ENCODE measurements at regions not wholly inside any gene's neighbourhood (a gene's known extent, or its start where the extent isn't known, plus 50 kb on each side); places are given as distances from the start of the nearest gene placed in this dataset.

DNA sequence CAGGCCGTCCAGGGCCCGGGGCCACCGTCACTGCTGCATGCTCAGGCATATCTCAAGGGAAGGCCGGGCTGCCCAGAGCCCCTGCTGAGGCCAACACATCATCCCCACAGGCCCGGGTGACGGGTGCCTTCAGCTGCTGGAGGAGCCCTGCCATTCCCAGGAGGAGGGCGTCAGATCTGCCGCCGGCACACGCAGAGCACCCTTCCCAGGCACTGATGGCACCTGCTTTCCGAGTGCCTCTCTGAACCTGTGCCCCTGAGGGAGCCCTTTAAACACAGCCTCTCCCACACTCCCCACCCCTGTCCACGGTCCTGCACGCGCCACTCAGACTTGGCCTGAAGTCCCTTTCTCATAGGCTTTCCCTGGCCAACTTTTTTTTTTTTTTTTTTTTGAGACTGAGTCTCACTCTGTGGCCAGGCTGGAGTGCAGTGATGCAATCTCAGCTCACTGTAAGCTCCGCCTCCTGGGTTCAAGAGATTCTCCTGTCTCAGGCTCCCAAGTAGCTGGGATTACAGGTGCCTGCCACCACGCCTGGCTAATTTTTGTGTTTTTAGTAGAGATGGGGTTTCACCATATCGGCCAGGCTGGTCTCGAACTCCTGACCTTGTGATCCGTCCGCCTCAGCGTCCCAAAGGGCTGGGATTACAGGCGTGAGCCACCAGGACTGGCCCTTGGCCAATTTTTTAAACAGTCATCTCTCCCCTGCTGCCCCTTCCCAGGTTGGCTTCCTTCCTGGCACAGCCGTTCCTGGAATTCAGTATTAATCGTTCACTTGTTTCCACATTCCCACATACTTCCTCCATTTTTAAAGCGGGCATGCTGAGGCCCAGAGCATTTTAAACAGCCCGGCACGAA lies 211.7 kb downstream of the NDUFA10 start:
- TF ChIP-seq POLR2AphosphoS5 (IDR thresholded peaks at IDR 0.05; ENCODE audit: low read depth, low read length) (no peak), REST (IDR thresholded peaks at IDR 0.05; ENCODE audit: insufficient read depth in 1 of 2, low read depth in 2 of 2, low read length in 2 of 2) (no peak), TAF1 (IDR thresholded peaks at IDR 0.05; ENCODE audit: borderline replicate concordance, insufficient read depth, low read length) (no peak), FOXP2 (optimal IDR thresholded peaks at IDR 0.05; ENCODE audit: borderline replicate concordance, extremely low read depth, extremely low read length, insufficient read depth) (no peak), SIN3A (IDR thresholded peaks at IDR 0.05; ENCODE audit: borderline replicate concordance, insufficient read depth, low read length) (no peak)

DNA sequence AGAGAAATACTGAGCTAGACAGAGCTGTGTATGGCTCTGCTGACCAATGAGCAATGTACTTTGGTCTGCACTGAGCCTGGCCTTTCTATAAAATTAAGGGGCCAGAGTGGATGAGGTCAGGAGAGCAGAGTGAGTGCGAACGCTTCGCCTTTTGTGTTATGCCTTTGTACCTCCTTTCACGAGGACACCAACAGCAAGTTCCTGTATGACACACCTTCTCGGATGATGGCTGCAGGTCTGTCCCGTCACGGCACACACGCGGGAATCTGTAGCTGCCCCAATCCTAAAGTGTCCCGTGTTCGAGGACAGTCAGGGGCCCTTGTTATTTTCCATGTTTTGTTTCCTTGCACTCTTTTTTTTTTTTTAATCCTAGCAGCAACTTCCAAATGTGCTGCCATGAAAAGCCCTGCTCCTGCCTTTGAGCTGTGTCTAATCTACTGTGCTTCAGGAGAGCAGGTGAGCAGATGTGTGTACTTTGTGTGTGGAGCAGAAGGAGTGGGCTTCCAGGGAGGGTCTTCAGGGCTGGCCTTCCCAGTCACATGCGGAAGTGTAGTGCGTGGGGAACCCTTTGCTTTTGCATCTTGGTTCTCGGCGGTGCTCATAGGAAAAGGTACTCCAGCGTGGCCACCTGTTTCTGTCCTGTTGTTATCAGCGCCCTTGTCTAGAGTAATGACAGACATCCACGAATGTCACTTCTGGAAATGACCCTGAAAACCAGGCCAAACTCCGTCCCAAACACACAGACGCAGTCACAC lies 213.2 kb downstream of the NDUFA10 start:
- no peak for TF ChIP-seq POLR2AphosphoS5 (IDR thresholded peaks at IDR 0.05; ENCODE audit: low read depth, low read length)
- TF ChIP-seq SIN3A (IDR thresholded peaks at IDR 0.05; ENCODE audit: borderline replicate concordance, insufficient read depth, low read length) = no peak
- no peak for TF ChIP-seq REST (IDR thresholded peaks at IDR 0.05; ENCODE audit: insufficient read depth in 1 of 2, low read depth in 2 of 2, low read length in 2 of 2)
- no peak for TF ChIP-seq TAF1 (IDR thresholded peaks at IDR 0.05; ENCODE audit: borderline replicate concordance, insufficient read depth, low read length)
- TF ChIP-seq FOXP2 (optimal IDR thresholded peaks at IDR 0.05; ENCODE audit: borderline replicate concordance, extremely low read depth, extremely low read length, insufficient read depth) = no peak

DNA sequence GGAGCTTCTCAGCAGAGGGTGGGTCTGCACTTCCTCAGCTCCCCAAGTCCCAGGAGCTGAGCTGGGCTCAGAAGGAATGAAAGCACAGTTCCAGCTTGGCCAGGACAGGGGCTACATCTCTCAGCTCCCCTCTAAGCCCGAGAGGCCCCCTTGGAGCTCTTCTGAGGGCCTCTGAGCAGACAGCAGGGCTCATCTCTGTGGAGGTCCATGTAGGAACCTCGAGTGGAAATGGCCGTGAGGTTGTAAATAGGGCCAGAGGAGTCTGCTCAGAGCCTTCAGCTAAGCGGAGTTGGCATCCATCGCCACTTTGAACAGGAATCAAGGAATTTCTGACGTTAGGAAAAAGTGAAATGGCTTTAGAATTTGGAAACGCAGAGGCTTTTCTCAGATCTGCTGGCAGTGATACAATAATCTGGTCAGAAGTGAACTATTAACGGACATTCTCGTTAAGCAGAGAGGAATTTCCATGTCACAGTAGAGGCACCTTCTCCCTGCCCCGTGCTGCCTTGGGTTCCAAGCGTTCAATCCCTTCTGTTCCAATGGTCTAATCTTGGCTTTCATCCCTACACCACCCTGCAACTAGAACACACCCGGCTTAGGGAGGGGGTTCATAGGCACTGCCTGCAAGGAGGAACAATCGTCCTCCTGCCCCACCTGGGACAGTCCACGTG lies 213.9 kb downstream of the NDUFA10 start:
- no peak for TF ChIP-seq TAF1 (IDR thresholded peaks at IDR 0.05; ENCODE audit: borderline replicate concordance, insufficient read depth, low read length)
- TF ChIP-seq POLR2AphosphoS5 (IDR thresholded peaks at IDR 0.05; ENCODE audit: low read depth, low read length) = no peak
- no peak for TF ChIP-seq SIN3A (IDR thresholded peaks at IDR 0.05; ENCODE audit: borderline replicate concordance, insufficient read depth, low read length)
- no peak for TF ChIP-seq FOXP2 (optimal IDR thresholded peaks at IDR 0.05; ENCODE audit: borderline replicate concordance, extremely low read depth, extremely low read length, insufficient read depth)
- TF ChIP-seq REST (IDR thresholded peaks at IDR 0.05; ENCODE audit: insufficient read depth in 1 of 2, low read depth in 2 of 2, low read length in 2 of 2) = no peak

DNA sequence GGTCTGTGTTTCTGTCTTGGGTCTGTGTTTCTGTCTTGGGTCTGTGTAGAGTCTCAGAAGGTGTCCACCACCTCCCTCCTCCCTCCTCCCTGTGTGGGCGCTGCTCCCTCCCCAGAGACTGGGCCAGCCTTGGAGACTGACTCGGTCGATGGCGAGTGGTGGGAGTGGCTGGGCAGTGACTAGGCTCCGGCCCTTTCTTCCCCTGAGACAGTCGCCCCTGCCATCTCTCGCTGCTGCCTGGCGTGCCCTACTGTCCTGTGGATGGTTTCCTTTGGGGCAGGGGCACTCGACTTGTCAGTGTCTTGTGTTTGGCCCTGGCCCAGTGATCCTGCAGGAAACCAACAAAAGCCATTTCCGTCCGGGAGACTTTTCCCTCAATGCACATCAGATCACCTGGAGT lies 215.8 kb downstream of the NDUFA10 start:
- TF ChIP-seq SIN3A (IDR thresholded peaks at IDR 0.05; ENCODE audit: borderline replicate concordance, insufficient read depth, low read length) = no peak
- TF ChIP-seq TAF1 (IDR thresholded peaks at IDR 0.05; ENCODE audit: borderline replicate concordance, insufficient read depth, low read length) = no peak
- no peak for TF ChIP-seq REST (IDR thresholded peaks at IDR 0.05; ENCODE audit: insufficient read depth in 1 of 2, low read depth in 2 of 2, low read length in 2 of 2)
- TF ChIP-seq POLR2AphosphoS5 (IDR thresholded peaks at IDR 0.05; ENCODE audit: low read depth, low read length) = no peak
- no peak for TF ChIP-seq FOXP2 (optimal IDR thresholded peaks at IDR 0.05; ENCODE audit: borderline replicate concordance, extremely low read depth, extremely low read length, insufficient read depth)
